T-cell (primary cell): ENCODE measurements at regions not wholly inside any gene's neighbourhood (a gene's known extent, or its start where the extent isn't known, plus 50 kb on each side); places are given as distances from the start of the nearest gene placed in this dataset.

Experiments used
- ATAC-seq, 4 experiments: fragments of 200-7000 bp in 3 of 4; fragments of 150-1000 bp in 1 of 4; cut with Tn5 transposase; replicated peaks in 1 of 4; 1 replicate in 3 of 4; 2 replicates in 1 of 4; pipeline ENCODE4 v1.10.0; 2021; ENCODE audit warnings: moderate library complexity in 3 of 4, mild to moderate bottlenecking in 2 of 4, moderate number of reproducible peaks in 1 of 4
- CTCF ChIA-PET, 2 donors: fragments of 300-600 bp; sonication (Branson Sonifier 250); formaldehyde crosslinking; loops; one replicate each; lab custom pipeline; 2022; ENCODE audit warnings: antibody characterized with exemption in 2 of 2; lab: Charles Lee
- POLR2A ChIA-PET, 2 donors: fragments of 300-600 bp; sonication (Branson Sonifier 250); formaldehyde crosslinking; loops; one replicate each; lab custom pipeline; 2022; ENCODE audit warnings: antibody characterized with exemption in 2 of 2; lab: Charles Lee
- DNase-seq, 35 experiments: peaks; one replicate each; pipeline versions ENCODE4 v3.0.0 to v3.0.0-alpha.2; 2013 to 2023
- H3K27ac ChIP-seq: one replicate; pipeline ENCODE4 v1.5.1; 2013; ENCODE audit warnings: low read length
- H3K27me3 ChIP-seq, 2 experiments: replicated peaks in 1 of 2; 1 replicate in 1 of 2; 2 replicates in 1 of 2; pipeline versions ENCODE4 v1.6.1 to v1.7.0; 2013; ENCODE audit warnings: low read length in 1 of 2, mixed read lengths in 1 of 2; ENCODE audit not compliant: control insufficient read depth in 2 of 2, insufficient read depth in 2 of 2; ENCODE audit errors: extremely low read depth in 1 of 2
- H3K36me3 ChIP-seq, 2 donors: 1 replicate in 1 of 2; 2 replicates in 1 of 2; pipeline versions ENCODE4 v1.6.1 to v1.7.0; 2013; ENCODE audit warnings: low read length in 1 of 2; ENCODE audit not compliant: control insufficient read depth in 2 of 2, insufficient read depth in 1 of 2; ENCODE audit errors: extremely low read depth in 1 of 2
- H3K4me1 ChIP-seq, 2 experiments: 1 replicate in 1 of 2; 2 replicates in 1 of 2; pipeline versions ENCODE4 v1.6.1 to v1.7.0; 2013; ENCODE audit warnings: low read length in 2 of 2, mixed read lengths in 1 of 2; ENCODE audit not compliant: insufficient read depth in 2 of 2, control insufficient read depth in 1 of 2; ENCODE audit errors: extremely low read depth in 1 of 2
- H3K4me3 ChIP-seq, 2 donors: 1 replicate in 1 of 2; 2 replicates in 1 of 2; pipeline versions ENCODE4 v1.5.1 to v1.7.0; 2013; ENCODE audit warnings: mild to moderate bottlenecking in 2 of 2, low read length in 1 of 2, moderate library complexity in 1 of 2; ENCODE audit not compliant: control insufficient read depth in 1 of 2; ENCODE audit errors: extremely low read depth in 1 of 2
- H3K9me3 ChIP-seq: 2 replicates; pipeline ENCODE4 v1.7.0; 2013
- H3K27ac Mint-ChIP-seq, 2 donors: one replicate each; pipeline ENCODE4 v1.8.0; 2020 to 2021; ENCODE audit warnings: mild to moderate bottlenecking in 2 of 2, mixed read lengths in 2 of 2
- H3K27me3 Mint-ChIP-seq, 2 donors: one replicate each; pipeline ENCODE4 v1.8.0; 2021 to 2022; ENCODE audit warnings: mixed read lengths in 2 of 2
- H3K36me3 Mint-ChIP-seq: one replicate; pipeline ENCODE4 v1.8.0; 2021; ENCODE audit warnings: mixed read lengths
- H3K4me1 Mint-ChIP-seq, 3 donors: one replicate each; pipeline ENCODE4 v1.8.0; 2020 to 2022; ENCODE audit warnings: mixed read lengths in 3 of 3, mild to moderate bottlenecking in 1 of 3
- H3K4me3 Mint-ChIP-seq, 3 donors: one replicate each; pipeline ENCODE4 v1.8.0; 2020 to 2022; ENCODE audit warnings: mild to moderate bottlenecking in 3 of 3, mixed read lengths in 3 of 3, moderate library complexity in 3 of 3
- H3K9me3 Mint-ChIP-seq, 3 donors: one replicate each; pipeline ENCODE4 v1.8.0; 2020 to 2022; ENCODE audit warnings: mixed read lengths in 3 of 3
- WGBS: methylation state at CpG from one replicate; pipeline ENCODE4 v1.1.5; 2013; ENCODE audit warnings: missing lambda C conversion rate; ENCODE audit not compliant: insufficient coverage; 5-methylcytosine and 5-hydroxymethylcytosine counted together

- POLR2A ChIA-PET: no interaction called here
- Mint-ChIP-seq H3K4me3 (no peak overlapping the region), H3K4me1 (peaks cover under 1 to 13% (median 9%) of the 10 kb centered on the region in 3 donors), H3K9me3 (peaks cover 4 to 16% (median 5%) of the 10 kb centered on the region in 3 donors), H3K27ac (no peak overlapping the region), H3K36me3 (peaks cover 3% of the 10 kb centered on the region), H3K27me3 (no peaks in the 10 kb centered on the region)
- CTCF ChIA-PET: interaction anchor here in 1 of 2 donors (0.6 kb wide), 1 partner anchor 763 kb away, joined by 3 read pairs; no protein-coding TSS in a partner anchor
- H3K36me3 ChIP-seq: no peaks in the 10 kb centered on the region
- no peaks in the 10 kb centered on the region for H3K27me3 ChIP-seq
- no peak overlapping the region for H3K4me3 ChIP-seq
- no peak overlapping the region for H3K27ac ChIP-seq
- no CpG with 5 or more reads among the region's 1 CpG for WGBS
- no peak for DNase-seq
- peaks cover 2% of the 10 kb centered on the region for H3K9me3 ChIP-seq
- no peaks in the 10 kb centered on the region for H3K4me1 ChIP-seq
- ATAC-seq: no peak
Measured at GRCh38 chr3:111244760-111245159, 173.1 kb downstream of the NECTIN3 start.

GRCh38 chr3:111246967-111247760, 175.5 kb downstream of the NECTIN3 start:
- no peak overlapping the region for H3K4me3 Mint-ChIP-seq
- ATAC-seq (no peak), DNase-seq (no peak)
- peaks cover 3% of the 10 kb centered on the region for H3K36me3 Mint-ChIP-seq
- no peak overlapping the region for H3K4me3 ChIP-seq
- 80% methylated on average over 2 of the region's 7 CpGs for WGBS
- H3K27ac Mint-ChIP-seq: peak overlapping the region in 1 of 2 donors; percentile 25
- ChIA-PET POLR2A (no interaction called here), CTCF (no interaction called here)
- H3K9me3 Mint-ChIP-seq: peaks cover 4 to 13% (median 5%) of the 10 kb centered on the region in 3 donors
- H3K4me1 Mint-ChIP-seq: peaks cover 0 to 10% (median 6%) of the 10 kb centered on the region in 3 donors
- no peak overlapping the region for H3K27ac ChIP-seq
- H3K36me3 ChIP-seq: no peaks in the 10 kb centered on the region
- H3K27me3 Mint-ChIP-seq: no peaks in the 10 kb centered on the region
- H3K9me3 ChIP-seq: no peaks in the 10 kb centered on the region
- H3K4me1 ChIP-seq: no peaks in the 10 kb centered on the region
- H3K27me3 ChIP-seq: no peaks in the 10 kb centered on the region

- Histone ChIP-seq H3K4me1 (no peaks in the 10 kb centered on the region), H3K36me3 (no peaks in the 10 kb centered on the region), H3K27me3 (no peaks in the 10 kb centered on the region), H3K27ac (no peak overlapping the region), H3K9me3 (no peaks in the 10 kb centered on the region), H3K4me3 (no peak overlapping the region)
- peaks cover 3% of the 10 kb centered on the region for H3K36me3 Mint-ChIP-seq
- no CpG with 5 or more reads among the region's 1 CpG for WGBS
- no peak overlapping the region for H3K27ac Mint-ChIP-seq
- no peaks in the 10 kb centered on the region for H3K27me3 Mint-ChIP-seq
- peaks cover 4 to 13% (median 5%) of the 10 kb centered on the region in 3 donors for H3K9me3 Mint-ChIP-seq
- DNase-seq: no peak
- peaks cover 9 to 16% (median 15%) of the 10 kb centered on the region in 3 donors for H3K4me1 Mint-ChIP-seq
- ChIA-PET POLR2A (no interaction called here), CTCF (no interaction called here)
- ATAC-seq: no peak
- H3K4me3 Mint-ChIP-seq: no peak overlapping the region
Measured at GRCh38 chr3:111248406-111248805, 176.8 kb downstream of the NECTIN3 start.

- Histone ChIP-seq H3K27me3 (no peaks in the 10 kb centered on the region), H3K9me3 (no peaks in the 10 kb centered on the region), H3K36me3 (no peaks in the 10 kb centered on the region), H3K4me1 (no peaks in the 10 kb centered on the region), H3K27ac (no peak overlapping the region), H3K4me3 (no peak overlapping the region)
- DNase-seq: no peak
- ATAC-seq: no peak
- H3K4me1 Mint-ChIP-seq: peaks cover 14 to 23% (median 20%) of the 10 kb centered on the region in 3 donors
- no peak overlapping the region for H3K4me3 Mint-ChIP-seq
- H3K27ac Mint-ChIP-seq: no peak overlapping the region
- CTCF ChIA-PET: no interaction called here
- POLR2A ChIA-PET: no interaction called here
- H3K27me3 Mint-ChIP-seq: no peaks in the 10 kb centered on the region
- peaks cover 0 to 7% (median 0%) of the 10 kb centered on the region in 3 donors for H3K9me3 Mint-ChIP-seq
- H3K36me3 Mint-ChIP-seq: no peaks in the 10 kb centered on the region
Measured at GRCh38 chr3:111249421-111249820, 177.8 kb downstream of the NECTIN3 start.

- POLR2A ChIA-PET: no interaction called here
- Mint-ChIP-seq H3K4me3 (no peak overlapping the region), H3K27me3 (no peaks in the 10 kb centered on the region), H3K4me1 (peaks cover 12 to 20% (median 14%) of the 10 kb centered on the region in 3 donors), H3K9me3 (peaks cover 0 to 7% (median 0%) of the 10 kb centered on the region in 3 donors), H3K36me3 (no peaks in the 10 kb centered on the region), H3K27ac (no peak overlapping the region)
- DNase-seq: peak in 1 of 35 experiments; percentile 6
- Histone ChIP-seq H3K27ac (no peak overlapping the region), H3K4me3 (no peak overlapping the region), H3K4me1 (no peaks in the 10 kb centered on the region), H3K27me3 (no peaks in the 10 kb centered on the region), H3K9me3 (no peaks in the 10 kb centered on the region), H3K36me3 (no peaks in the 10 kb centered on the region)
- 30% methylated on average over 1 of the region's 3 CpGs for WGBS
- no peak for ATAC-seq
- CTCF ChIA-PET: interaction anchor here in 1 of 2 donors (0.7 kb wide), 1 partner anchor 283 kb away, joined by 3 read pairs; no protein-coding TSS in a partner anchor
Measured at GRCh38 chr3:111252779-111253178, 181.2 kb downstream of the NECTIN3 start.

- WGBS: 33% methylated on average over 1 of the region's 2 CpGs
- no peak overlapping the region for H3K4me3 ChIP-seq
- POLR2A ChIA-PET: no interaction called here
Measured at GRCh38 chr3:111253733-111254132, 182.1 kb downstream of the NECTIN3 start.

More at GRCh38 chr3:111253733-111254132, 182.1 kb downstream of the NECTIN3 start:
- Mint-ChIP-seq H3K9me3 (no peaks in the 10 kb centered on the region), H3K4me3 (no peak overlapping the region), H3K36me3 (no peaks in the 10 kb centered on the region), H3K27me3 (no peaks in the 10 kb centered on the region), H3K4me1 (peaks cover 10 to 17% (median 14%) of the 10 kb centered on the region in 3 donors), H3K27ac (peak overlapping the region in 1 of 2 donors; percentile 50)
- ATAC-seq (peak in 2 of 4 experiments; percentile 33 to 44), DNase-seq (no peak)
- Histone ChIP-seq H3K4me1 (no peaks in the 10 kb centered on the region), H3K9me3 (no peaks in the 10 kb centered on the region), H3K27me3 (no peaks in the 10 kb centered on the region), H3K27ac (no peak overlapping the region), H3K36me3 (no peaks in the 10 kb centered on the region)
- CTCF ChIA-PET: no interaction called here
